ENCODE measurements at regions not wholly inside any gene's neighbourhood (a gene's known extent, or its start where the extent isn't known, plus 50 kb on each side); places are given as distances from the start of the nearest gene placed in this dataset.

- no peak for TF ChIP-seq ZC3H10 (CRISPR knock-in tag; IDR thresholded peaks at IDR 0.05)
- TF ChIP-seq ARNTL (CRISPR knock-in tag; IDR thresholded peaks at IDR 0.05; ENCODE audit: borderline replicate concordance, low read depth), result no peak
- no peak for TF ChIP-seq ZFP30 (CRISPR knock-in tag; IDR thresholded peaks at IDR 0.05)
- no peak for TF ChIP-seq RARB (CRISPR knock-in tag; IDR thresholded peaks at IDR 0.05)
- TF ChIP-seq ESRRG (CRISPR knock-in tag; IDR thresholded peaks at IDR 0.05), result no peak
- TF ChIP-seq CSDC2 (CRISPR knock-in tag; IDR thresholded peaks at IDR 0.05), result no peak
- no peak for TF ChIP-seq ISL1 (CRISPR knock-in tag; IDR thresholded peaks at IDR 0.05)
- TF ChIP-seq OSR1 (CRISPR knock-in tag; IDR thresholded peaks at IDR 0.05), result no peak
- TF ChIP-seq SNAI2 (CRISPR knock-in tag; IDR thresholded peaks at IDR 0.05), result no peak
Measured at GRCh38 chr6:156183678-156184077, 593.5 kb upstream of the ARID1B start.
